Occipital lobe (tissue), 1 donor: ENCODE measurements at regions not wholly inside any gene's neighbourhood (a gene's known extent, or its start where the extent isn't known, plus 50 kb on each side); places are given as distances from the start of the nearest gene placed in this dataset.

ENCODE experiments used
- DNase-seq: peaks from one replicate; lab custom pipeline; 2025; lab: John Stamatoyannopoulos, UW

GRCh38 chr7:8378349-8379019 lies 54.9 kb upstream of the NXPH1 start:
- no peak for DNase-seq

DNA sequence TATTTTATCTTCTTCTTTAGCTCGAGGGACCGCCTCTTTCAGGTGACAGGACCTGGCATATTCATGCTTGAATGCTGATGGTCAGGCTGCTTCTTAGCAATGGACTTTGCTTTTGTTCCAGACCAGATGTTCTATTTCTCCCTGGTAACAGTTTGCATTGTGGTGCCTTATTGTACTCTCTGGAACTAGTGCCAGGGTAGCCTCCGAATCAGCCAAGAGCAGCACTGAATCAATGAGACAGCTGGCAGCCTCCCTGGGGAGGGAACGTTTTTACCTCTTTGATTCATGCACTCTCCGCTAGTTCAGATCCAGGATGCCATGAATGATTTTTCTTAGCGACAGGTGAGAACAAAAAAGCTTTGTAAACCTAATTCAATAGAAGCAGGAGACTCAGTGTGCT lies 54.1 kb upstream of the NXPH1 start:
- DNase-seq, result peak; percentile 40

DNA sequence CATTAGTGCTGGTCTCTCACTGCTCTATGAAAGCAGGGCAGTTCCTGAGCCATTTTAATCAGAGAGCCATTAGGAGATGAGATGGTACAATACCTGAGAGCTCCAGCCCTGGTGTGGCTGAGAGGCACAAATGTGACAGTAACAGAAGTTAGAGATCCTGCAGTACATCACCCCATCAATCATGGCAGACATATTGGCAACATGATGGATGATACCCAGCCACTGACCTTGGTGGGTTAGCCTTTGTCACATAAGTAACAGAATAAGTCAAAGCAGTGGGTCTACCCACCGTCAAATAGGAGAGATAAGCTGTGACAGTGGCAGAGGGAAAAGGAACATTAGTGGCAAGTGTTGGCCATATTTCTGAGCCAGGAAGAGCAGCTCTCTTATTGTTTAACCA lies 53.3 kb upstream of the NXPH1 start:
- no peak for DNase-seq

GRCh38 chr7:8382004-8382730 lies 51.2 kb upstream of the NXPH1 start:
- no peak for DNase-seq
